Thyroid gland (tissue), 4 donors: ENCODE measurements at regions not wholly inside any gene's neighbourhood (a gene's known extent, or its start where the extent isn't known, plus 50 kb on each side); places are given as distances from the start of the nearest gene placed in this dataset.
"Not testable (repeated sequence)": the region's sequence is repeated elsewhere in the genome, so short reads cannot be mapped to it uniquely, and the experiment has no call there.

ENCODE experiments used
- DNase-seq, 2 donors: peaks; one replicate each; pipeline ENCODE4 v3.0.0-alpha.2; 2019
- H3K27ac ChIP-seq, 3 donors: fragments of 200-600 bp; sonication (generic); 1 replicate in 2 of 3; 2 replicates in 1 of 3; pipeline ENCODE4 v1.5.1; 2016 to 2019; ENCODE audit warnings: mild to moderate bottlenecking in 1 of 3, moderate library complexity in 1 of 3
- H3K27me3 ChIP-seq: fragments of 200-600 bp; sonication (generic); one replicate; pipeline ENCODE4 v1.5.1; 2019
- H3K36me3 ChIP-seq, 2 donors: fragments of 200-600 bp; sonication (generic); one replicate each; pipeline ENCODE4 v1.5.1; 2016 to 2019
- H3K4me1 ChIP-seq, 2 donors: fragments of 200-600 bp; sonication (generic); one replicate each; pipeline ENCODE4 v1.5.1; 2017 to 2019
- H3K4me3 ChIP-seq, 3 donors: fragments of 200-600 bp; sonication (generic); replicated peaks in 1 of 3; 1 replicate in 2 of 3; 2 replicates in 1 of 3; pipeline ENCODE4 v1.5.1; 2016; ENCODE audit warnings: mild to moderate bottlenecking in 1 of 3
- H3K9me3 ChIP-seq: fragments of 200-600 bp; sonication (generic); one replicate; pipeline ENCODE4 v1.5.1; 2017
- POLR2A ChIP-seq, 2 donors: fragments of 450-650 bp; IDR thresholded peaks; one replicate each; pipeline ENCODE4 v1.6.1; 2017; ENCODE audit warnings: antibody characterized with exemption in 2 of 2, mild to moderate bottlenecking in 2 of 2, moderate library complexity in 1 of 2
- WGBS, 2 donors: methylation state at CpG; one replicate each; pipeline ENCODE4 v1.1.5; 2017; 5-methylcytosine and 5-hydroxymethylcytosine counted together
- intact Hi-C: fragments of 100-400 bp; cut with DNase I; formaldehyde crosslinking; loops from one replicate; pipeline ENCODE4 v1.15.1; 2023
- TF ChIP-seq, protein P1 (sequence below), 6 experiments: fragments of 200-600 bp in 3 of 6; fragments of 450-650 bp in 3 of 6; sonication (generic) in 3 of 6; IDR thresholded peaks; one replicate each; pipeline ENCODE4 v1.5.1; 2016 to 2019; ENCODE audit warnings: antibody characterized with exemption in 6 of 6, mild to moderate bottlenecking in 2 of 6, inconsistent platforms in 1 of 6, moderate library complexity in 1 of 6

- H3K27ac ChIP-seq, result no peak overlapping the region
- H3K27me3 ChIP-seq, result no peaks in the 10 kb centered on the region
- no peak for DNase-seq
- intact Hi-C loops, result no loop called here
- H3K4me3 ChIP-seq, result no peak overlapping the region
- WGBS, 2 donors, result 2 to 13% methylated on average over 2 of the region's 2 CpGs
- no peaks in the 10 kb centered on the region for H3K9me3 ChIP-seq
- TF ChIP-seq POLR2A (IDR thresholded peaks at IDR 0.05), result no peak
- TF ChIP-seq, protein P1, sequence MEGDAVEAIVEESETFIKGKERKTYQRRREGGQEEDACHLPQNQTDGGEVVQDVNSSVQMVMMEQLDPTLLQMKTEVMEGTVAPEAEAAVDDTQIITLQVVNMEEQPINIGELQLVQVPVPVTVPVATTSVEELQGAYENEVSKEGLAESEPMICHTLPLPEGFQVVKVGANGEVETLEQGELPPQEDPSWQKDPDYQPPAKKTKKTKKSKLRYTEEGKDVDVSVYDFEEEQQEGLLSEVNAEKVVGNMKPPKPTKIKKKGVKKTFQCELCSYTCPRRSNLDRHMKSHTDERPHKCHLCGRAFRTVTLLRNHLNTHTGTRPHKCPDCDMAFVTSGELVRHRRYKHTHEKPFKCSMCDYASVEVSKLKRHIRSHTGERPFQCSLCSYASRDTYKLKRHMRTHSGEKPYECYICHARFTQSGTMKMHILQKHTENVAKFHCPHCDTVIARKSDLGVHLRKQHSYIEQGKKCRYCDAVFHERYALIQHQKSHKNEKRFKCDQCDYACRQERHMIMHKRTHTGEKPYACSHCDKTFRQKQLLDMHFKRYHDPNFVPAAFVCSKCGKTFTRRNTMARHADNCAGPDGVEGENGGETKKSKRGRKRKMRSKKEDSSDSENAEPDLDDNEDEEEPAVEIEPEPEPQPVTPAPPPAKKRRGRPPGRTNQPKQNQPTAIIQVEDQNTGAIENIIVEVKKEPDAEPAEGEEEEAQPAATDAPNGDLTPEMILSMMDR (IDR thresholded peaks at IDR 0.05), result no peak
- H3K36me3 ChIP-seq, result no peaks in the 10 kb centered on the region
- H3K4me1 ChIP-seq, result no peaks in the 10 kb centered on the region
These were observed 219.5 kb downstream of the CENPC start for GRCh38 chr4:67325791-67326190.

- Histone ChIP-seq H3K4me1 (no peaks in the 10 kb centered on the region), H3K36me3 (no peaks in the 10 kb centered on the region), H3K27me3 (no peaks in the 10 kb centered on the region), H3K27ac (no peak overlapping the region), H3K4me3 (no peak overlapping the region), H3K9me3 (no peaks in the 10 kb centered on the region)
- WGBS, 2 donors, result 65 to 76% methylated on average over 3 of the region's 3 CpGs
- DNase-seq, result no peak
- intact Hi-C loops, result no loop called here
- TF ChIP-seq, protein P1 (IDR thresholded peaks at IDR 0.05), result no peak
- TF ChIP-seq POLR2A (IDR thresholded peaks at IDR 0.05), result no peak
These were observed 224.7 kb downstream of the CENPC start for GRCh38 chr4:67320645-67321044.

GRCh38 chr4:67319607-67320006 is 225.7 kb downstream of the CENPC start:
- intact Hi-C loops, DNase-seq, H3K36me3 ChIP-seq, H3K4me1 ChIP-seq, H3K27ac ChIP-seq, H3K4me3 ChIP-seq, H3K9me3 ChIP-seq, H3K27me3 ChIP-seq: not testable (repeated sequence)
- 89 to 91% methylated on average over 6 of the region's 6 CpGs for WGBS, 2 donors

GRCh38 chr4:67300497-67301185 is 244.7 kb downstream of the CENPC start:
- intact Hi-C loops, DNase-seq, H3K4me1 ChIP-seq, H3K9me3 ChIP-seq, H3K4me3 ChIP-seq, H3K27ac ChIP-seq, H3K36me3 ChIP-seq, H3K27me3 ChIP-seq: not testable (repeated sequence)
- WGBS, 2 donors, result 88% methylated on average over 9 to 11 of the region's 11 CpGs

- Histone ChIP-seq H3K27me3 (no peaks in the 10 kb centered on the region), H3K27ac (no peak overlapping the region), H3K9me3 (no peaks in the 10 kb centered on the region), H3K4me3 (no peak overlapping the region), H3K36me3 (no peaks in the 10 kb centered on the region), H3K4me1 (no peaks in the 10 kb centered on the region)
- intact Hi-C loops, result no loop called here
- 51 to 59% methylated on average over 2 of the region's 2 CpGs for WGBS, 2 donors
- DNase-seq, result no peak
- TF ChIP-seq, protein P1 (IDR thresholded peaks at IDR 0.05), result no peak
- no peak for TF ChIP-seq POLR2A (IDR thresholded peaks at IDR 0.05)
These were observed 252.7 kb downstream of the CENPC start for GRCh38 chr4:67292636-67293035.

DNA sequence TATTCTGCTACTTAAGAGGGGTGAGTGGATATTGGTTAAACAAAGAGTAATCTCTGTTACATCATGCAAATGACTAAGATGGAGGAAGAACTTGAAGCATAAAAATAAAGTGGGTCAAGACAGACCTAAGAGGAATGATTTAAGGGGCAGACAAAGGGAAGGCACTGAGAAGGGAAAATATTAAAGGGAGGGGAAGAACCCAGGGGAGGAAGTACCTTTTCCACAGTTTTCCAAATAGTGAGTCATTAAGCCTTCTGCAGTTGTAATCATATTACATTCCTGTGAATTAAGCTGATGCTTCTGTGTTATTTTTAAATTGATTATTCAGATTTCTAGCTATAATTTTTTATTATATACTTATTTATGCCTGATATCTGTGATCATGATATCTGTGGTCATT is 253.3 kb downstream of the CENPC start:
- Histone ChIP-seq H3K27me3 (no peaks in the 10 kb centered on the region), H3K27ac (no peak overlapping the region), H3K36me3 (no peaks in the 10 kb centered on the region), H3K4me1 (no peaks in the 10 kb centered on the region), H3K4me3 (no peak overlapping the region), H3K9me3 (no peaks in the 10 kb centered on the region)
- DNase-seq, result no peak
- no peak for TF ChIP-seq POLR2A (IDR thresholded peaks at IDR 0.05)
- TF ChIP-seq, protein P1 (IDR thresholded peaks at IDR 0.05), result no peak
- intact Hi-C loops, result no loop called here
